Naive thymus-derived CD4-positive, alpha-beta T cell (primary cell): ENCODE measurements at regions not wholly inside any gene's neighbourhood (a gene's known extent, or its start where the extent isn't known, plus 50 kb on each side); places are given as distances from the start of the nearest gene placed in this dataset.

Source experiments
- ATAC-seq: fragments of 150-1000 bp; cut with Tn5 transposase; 2 replicates; pipeline ENCODE4 v1.10.0; 2021; ENCODE audit warnings: mild to moderate bottlenecking, moderate library complexity
- CTCF ChIA-PET: fragments of 350-600 bp; sonication (Branson Sonifier 250); formaldehyde crosslinking; loops from one replicate; lab custom pipeline; 2021; ENCODE audit warnings: antibody characterized with exemption; lab: Charles Lee
- POLR2A ChIA-PET: fragments of 350-600 bp; sonication (Branson Sonifier 250); formaldehyde crosslinking; loops from one replicate; lab custom pipeline; 2021; ENCODE audit warnings: antibody characterized with exemption, inconsistent platforms; lab: Charles Lee
- DNase-seq, 9 donors: peaks; one replicate each; pipeline versions ENCODE4 v3.0.0 to v3.0.0-alpha.2; 2020 to 2022; ENCODE audit warnings: mixed read lengths in 1 of 9
- H3K27ac ChIP-seq: one replicate; pipeline ENCODE4 v1.7.0; 2013; ENCODE audit warnings: mild to moderate bottlenecking, low read depth, low read length, moderate library complexity
- H3K27me3 ChIP-seq, 2 donors: one replicate each; pipeline ENCODE4 v1.7.0; 2013; ENCODE audit warnings: low read length in 2 of 2, mild to moderate bottlenecking in 2 of 2, moderate library complexity in 2 of 2; ENCODE audit not compliant: control insufficient read depth in 2 of 2, insufficient read depth in 2 of 2
- H3K36me3 ChIP-seq, 3 experiments: 1 replicate in 2 of 3; 2 replicates in 1 of 3; pipeline ENCODE4 v1.7.0; 2013; ENCODE audit warnings: low read length in 3 of 3, mild to moderate bottlenecking in 3 of 3, moderate library complexity in 1 of 3; ENCODE audit not compliant: insufficient read depth in 3 of 3, control insufficient read depth in 2 of 3
- H3K4me1 ChIP-seq, 2 donors: one replicate each; pipeline ENCODE4 v1.7.0; 2013; ENCODE audit warnings: low read length in 2 of 2, mild to moderate bottlenecking in 2 of 2, moderate library complexity in 1 of 2; ENCODE audit not compliant: control insufficient read depth in 2 of 2, insufficient read depth in 2 of 2
- H3K4me3 ChIP-seq: 2 replicates; pipeline ENCODE4 v1.7.0; 2013; ENCODE audit warnings: mild to moderate bottlenecking, low read length
- H3K9me3 ChIP-seq, 3 experiments: 1 replicate in 2 of 3; 2 replicates in 1 of 3; pipeline ENCODE4 v1.7.0; 2013; ENCODE audit warnings: low read length in 3 of 3; ENCODE audit not compliant: control insufficient read depth in 2 of 3
- H3K27ac Mint-ChIP-seq, 9 donors: one replicate each; pipeline ENCODE4 v1.8.0; 2020 to 2022; ENCODE audit warnings: mixed read lengths in 9 of 9, mild to moderate bottlenecking in 8 of 9, moderate library complexity in 5 of 9, inconsistent platforms in 2 of 9
- H3K27me3 Mint-ChIP-seq, 5 donors: one replicate each; pipeline ENCODE4 v1.8.0; 2021 to 2022; ENCODE audit warnings: mixed read lengths in 5 of 5, mild to moderate bottlenecking in 1 of 5
- H3K36me3 Mint-ChIP-seq, 5 donors: one replicate each; pipeline ENCODE4 v1.8.0; 2020 to 2022; ENCODE audit warnings: mixed read lengths in 5 of 5, mild to moderate bottlenecking in 3 of 5, inconsistent platforms in 1 of 5
- H3K4me1 Mint-ChIP-seq, 7 donors: one replicate each; pipeline ENCODE4 v1.8.0; 2020 to 2022; ENCODE audit warnings: mixed read lengths in 7 of 7, mild to moderate bottlenecking in 3 of 7, inconsistent platforms in 1 of 7
- H3K4me3 Mint-ChIP-seq, 10 donors: one replicate each; pipeline ENCODE4 v1.8.0; 2020 to 2022; ENCODE audit warnings: mild to moderate bottlenecking in 10 of 10, mixed read lengths in 10 of 10, moderate library complexity in 6 of 10, inconsistent platforms in 2 of 10
- H3K9me3 Mint-ChIP-seq, 11 donors: one replicate each; pipeline ENCODE4 v1.8.0; 2020 to 2022; ENCODE audit warnings: mixed read lengths in 11 of 11, mild to moderate bottlenecking in 4 of 11, inconsistent platforms in 1 of 11, moderate library complexity in 1 of 11
- intact Hi-C, 2 donors: fragments of 100-400 bp; cut with micrococcal nuclease; formaldehyde crosslinking; loops; one replicate each; pipeline ENCODE4 v1.15.1; 2023

GRCh38 chr2:120430957-120431356 lies 85.0 kb downstream of the INHBB start:
- Mint-ChIP-seq H3K27ac (no peak overlapping the region), H3K36me3 (no peaks in the 10 kb centered on the region), H3K4me3 (no peak overlapping the region), H3K27me3 (peaks cover 9 to 29% (median 22%) of the 10 kb centered on the region in 5 donors), H3K9me3 (no peaks in the 10 kb centered on the region), H3K4me1 (no peaks in the 10 kb centered on the region)
- ATAC-seq: no peak
- Histone ChIP-seq H3K4me3 (no peak overlapping the region), H3K27me3 (no peaks in the 10 kb centered on the region), H3K27ac (no peak overlapping the region), H3K9me3 (no peaks in the 10 kb centered on the region), H3K4me1 (no peaks in the 10 kb centered on the region), H3K36me3 (no peaks in the 10 kb centered on the region)
- ChIA-PET POLR2A (no interaction called here), CTCF (no interaction called here)
- intact Hi-C loops: no loop called here
- DNase-seq: no peak

- Histone ChIP-seq H3K27me3 (no peaks in the 10 kb centered on the region), H3K27ac (no peak overlapping the region), H3K4me3 (no peak overlapping the region), H3K36me3 (no peaks in the 10 kb centered on the region), H3K9me3 (no peaks in the 10 kb centered on the region), H3K4me1 (no peaks in the 10 kb centered on the region)
- Mint-ChIP-seq H3K4me3 (no peak overlapping the region), H3K36me3 (no peaks in the 10 kb centered on the region), H3K27ac (no peak overlapping the region), H3K27me3 (peaks cover 7 to 29% (median 22%) of the 10 kb centered on the region in 5 donors), H3K4me1 (peaks cover 0 to under 1% (median 0%) of the 10 kb centered on the region in 7 donors), H3K9me3 (no peaks in the 10 kb centered on the region)
- CTCF ChIA-PET: no interaction called here
- POLR2A ChIA-PET: no interaction called here
- ATAC-seq (no peak), DNase-seq (no peak)
- intact Hi-C loops: no loop called here
Measured at GRCh38 chr2:120431386-120432292, 85.7 kb downstream of the INHBB start.

- H3K4me1 ChIP-seq: no peaks in the 10 kb centered on the region
- H3K36me3 ChIP-seq: no peaks in the 10 kb centered on the region
- H3K9me3 ChIP-seq: no peaks in the 10 kb centered on the region
- no peak for DNase-seq
- intact Hi-C loops: no loop called here
- POLR2A ChIA-PET: no interaction called here
- H3K27ac ChIP-seq: no peak overlapping the region
- no peaks in the 10 kb centered on the region for H3K27me3 ChIP-seq
- Mint-ChIP-seq H3K36me3 (no peaks in the 10 kb centered on the region), H3K4me1 (peaks cover 0 to 2% (median 0%) of the 10 kb centered on the region in 7 donors), H3K27ac (no peak overlapping the region), H3K4me3 (no peak overlapping the region), H3K9me3 (no peaks in the 10 kb centered on the region), H3K27me3 (peaks cover 7 to 29% (median 17%) of the 10 kb centered on the region in 5 donors)
- no peak overlapping the region for H3K4me3 ChIP-seq
- ATAC-seq: no peak
- CTCF ChIA-PET: no interaction called here
Measured at GRCh38 chr2:120432293-120432975, 86.5 kb downstream of the INHBB start.

- no peak for DNase-seq
- Mint-ChIP-seq H3K27me3 (peaks cover 7 to 23% (median 12%) of the 10 kb centered on the region in 5 donors), H3K4me1 (peaks cover 0 to 2% (median 0%) of the 10 kb centered on the region in 7 donors), H3K36me3 (no peaks in the 10 kb centered on the region), H3K27ac (no peak overlapping the region), H3K9me3 (no peaks in the 10 kb centered on the region), H3K4me3 (no peak overlapping the region)
- Histone ChIP-seq H3K27ac (no peak overlapping the region), H3K9me3 (no peaks in the 10 kb centered on the region), H3K27me3 (no peaks in the 10 kb centered on the region), H3K4me1 (no peaks in the 10 kb centered on the region), H3K4me3 (no peak overlapping the region), H3K36me3 (no peaks in the 10 kb centered on the region)
- ChIA-PET POLR2A (no interaction called here), CTCF (no interaction called here)
- intact Hi-C loops: no loop called here
- ATAC-seq: no peak
Measured at GRCh38 chr2:120432976-120433815, 87.3 kb downstream of the INHBB start.

- Mint-ChIP-seq H3K4me1 (peaks cover 0 to 2% (median 0%) of the 10 kb centered on the region in 7 donors), H3K27me3 (peaks cover 8 to 19% (median 9%) of the 10 kb centered on the region in 5 donors), H3K9me3 (no peaks in the 10 kb centered on the region), H3K36me3 (no peaks in the 10 kb centered on the region), H3K27ac (no peak overlapping the region), H3K4me3 (no peak overlapping the region)
- CTCF ChIA-PET: no interaction called here
- no peaks in the 10 kb centered on the region for H3K36me3 ChIP-seq
- ATAC-seq (no peak), DNase-seq (no peak)
- intact Hi-C loops: no loop called here
- H3K27me3 ChIP-seq: no peaks in the 10 kb centered on the region
- no peaks in the 10 kb centered on the region for H3K9me3 ChIP-seq
- no peak overlapping the region for H3K4me3 ChIP-seq
- no peak overlapping the region for H3K27ac ChIP-seq
- H3K4me1 ChIP-seq: no peaks in the 10 kb centered on the region
- POLR2A ChIA-PET: no interaction called here
Measured at GRCh38 chr2:120433816-120434290, 87.9 kb downstream of the INHBB start.

GRCh38 chr2:120434492-120435308 lies 88.8 kb downstream of the INHBB start:
- ATAC-seq (no peak), DNase-seq (no peak)
- Histone ChIP-seq H3K27ac (no peak overlapping the region), H3K4me1 (no peaks in the 10 kb centered on the region), H3K9me3 (no peaks in the 10 kb centered on the region), H3K4me3 (no peak overlapping the region), H3K27me3 (no peaks in the 10 kb centered on the region), H3K36me3 (no peaks in the 10 kb centered on the region)
- intact Hi-C loops: no loop called here
- H3K9me3 Mint-ChIP-seq: no peaks in the 10 kb centered on the region
- CTCF ChIA-PET: no interaction called here
- peaks cover 0 to 5% (median 0%) of the 10 kb centered on the region in 7 donors for H3K4me1 Mint-ChIP-seq
- H3K36me3 Mint-ChIP-seq: no peaks in the 10 kb centered on the region
- H3K4me3 Mint-ChIP-seq: no peak overlapping the region
- POLR2A ChIA-PET: no interaction called here
- H3K27ac Mint-ChIP-seq: no peak overlapping the region
- H3K27me3 Mint-ChIP-seq: peaks cover 10 to 21% (median 14%) of the 10 kb centered on the region in 5 donors
